OCI-LY3 (cell line): ENCODE measurements at regions not wholly inside any gene's neighbourhood (a gene's known extent, or its start where the extent isn't known, plus 50 kb on each side); places are given as distances from the start of the nearest gene placed in this dataset.

Experiments used
- H2AFZ ChIP-seq: fragments of 200-600, 300-600 bp; shearing (Covaris generic); 2 replicates; pipeline ENCODE4 v1.6.0; 2014; ENCODE audit warnings: antibody characterized with exemption, low read depth, low read length
- H3K27ac ChIP-seq: fragments of 200-600, 300-600 bp; sonication (generic); 2 replicates; pipeline ENCODE4 v1.5.1; 2014; ENCODE audit warnings: mild to moderate bottlenecking, low read length, moderate library complexity, mixed read lengths
- H3K27me3 ChIP-seq: fragments of 200-600, 300-600 bp; sonication (generic); 2 replicates; pipeline ENCODE4 v1.6.1; 2014; ENCODE audit warnings: low read depth, low read length, mixed read lengths
- H3K36me3 ChIP-seq: fragments of 200-600, 300-600 bp; sonication (generic); replicated peaks from 2 replicates; pipeline ENCODE3; 2014; ENCODE audit warnings: low read depth, low read length, mixed read lengths
- H3K4me1 ChIP-seq: fragments of 300-600, 200-600 bp; sonication (generic); 2 replicates; pipeline ENCODE4 v1.6.1; 2014; ENCODE audit warnings: low read length, mixed read lengths
- H3K4me2 ChIP-seq: fragments of 200-600, 300-600 bp; sonication (generic); 2 replicates; pipeline ENCODE4 v1.6.1; 2014; ENCODE audit warnings: low read length, mixed read lengths
- H3K4me3 ChIP-seq: fragments of 300-600, 200-600 bp; sonication (generic); 2 replicates; pipeline ENCODE4 v1.5.1; 2014; ENCODE audit warnings: antibody characterized with exemption, mild to moderate bottlenecking, low read length, moderate library complexity
- H3K79me2 ChIP-seq: fragments of 300-600, 200-600 bp; shearing (Covaris generic); 2 replicates; pipeline ENCODE4 v1.6.1; 2014; ENCODE audit warnings: mild to moderate bottlenecking, low read length, mixed read lengths
- H3K9ac ChIP-seq: fragments of 300-600, 200-600 bp; shearing (Covaris generic); 2 replicates; pipeline ENCODE4 v1.6.0; 2014; ENCODE audit warnings: mild to moderate bottlenecking, low read length, moderate library complexity
- H3K9me3 ChIP-seq: fragments of 200-600, 300-600 bp; shearing (Covaris generic); 2 replicates; pipeline ENCODE4 v1.6.1; 2014; ENCODE audit warnings: low read length, mixed read lengths; ENCODE audit not compliant: insufficient read depth
- H4K20me1 ChIP-seq: fragments of 200-600, 300-600 bp; sonication (generic); 2 replicates; pipeline ENCODE4 v1.6.1; 2016; ENCODE audit warnings: low read length, mixed read lengths; ENCODE audit not compliant: insufficient read depth
- CTCF ChIP-seq: fragments of 200-600, 300-600 bp; sonication (generic); IDR thresholded peaks from 2 replicates; pipeline ENCODE4 v1.5.1; 2014; ENCODE audit warnings: antibody characterized with exemption, low read length, low read depth
- EZH2phosphoT487 ChIP-seq: fragments of 200-600 bp; shearing (Covaris generic); IDR thresholded peaks from 2 replicates; pipeline ENCODE4 v1.6.1; 2018; ENCODE audit warnings: antibody characterized with exemption, mixed run types, low read depth

- Histone ChIP-seq H3K4me2 (no peak overlapping the region), H3K9ac (no peak overlapping the region), H4K20me1 (no peaks in the 10 kb centered on the region), H3K4me3 (no peak overlapping the region), H3K27ac (no peak overlapping the region), H3K79me2 (no peaks in the 10 kb centered on the region), H3K27me3 (no peaks in the 10 kb centered on the region), H3K36me3 (no peaks in the 10 kb centered on the region), H2AFZ (no peak overlapping the region), H3K9me3 (no peaks in the 10 kb centered on the region), H3K4me1 (peaks cover 31% of the 10 kb centered on the region)
- no peak for TF ChIP-seq CTCF
- no peak for TF ChIP-seq EZH2phosphoT487
These were observed 214.3 kb upstream of the MARCKS start for GRCh38 chr6:113642714-113643406.

GRCh38 chr6:113643407-113643770 lies 213.8 kb upstream of the MARCKS start:
- Histone ChIP-seq H3K4me2 (no peak overlapping the region), H3K9me3 (no peaks in the 10 kb centered on the region), H3K4me3 (no peak overlapping the region), H3K9ac (no peak overlapping the region), H3K79me2 (no peaks in the 10 kb centered on the region), H4K20me1 (no peaks in the 10 kb centered on the region), H3K27ac (no peak overlapping the region), H2AFZ (no peak overlapping the region), H3K27me3 (no peaks in the 10 kb centered on the region), H3K36me3 (no peaks in the 10 kb centered on the region), H3K4me1 (peaks cover 31% of the 10 kb centered on the region)
- TF ChIP-seq EZH2phosphoT487 = no peak
- no peak for TF ChIP-seq CTCF

GRCh38 chr6:113644861-113645575 lies 212.1 kb upstream of the MARCKS start:
- no peak overlapping the region for H3K9ac ChIP-seq
- H4K20me1 ChIP-seq = no peaks in the 10 kb centered on the region
- H3K4me2 ChIP-seq = no peak overlapping the region
- H2AFZ ChIP-seq = no peak overlapping the region
- TF ChIP-seq CTCF (no peak), EZH2phosphoT487 (no peak)
- H3K4me1 ChIP-seq = peaks cover 40% of the 10 kb centered on the region
- no peaks in the 10 kb centered on the region for H3K79me2 ChIP-seq
- no peaks in the 10 kb centered on the region for H3K36me3 ChIP-seq
- no peaks in the 10 kb centered on the region for H3K27me3 ChIP-seq
- H3K4me3 ChIP-seq = no peak overlapping the region
- H3K9me3 ChIP-seq = no peaks in the 10 kb centered on the region
- no peak overlapping the region for H3K27ac ChIP-seq

GRCh38 chr6:113645576-113645970 lies 211.6 kb upstream of the MARCKS start:
- Histone ChIP-seq H3K27ac (no peak overlapping the region), H3K9ac (no peak overlapping the region), H3K79me2 (no peaks in the 10 kb centered on the region), H3K36me3 (no peaks in the 10 kb centered on the region), H3K27me3 (no peaks in the 10 kb centered on the region), H3K9me3 (no peaks in the 10 kb centered on the region), H4K20me1 (no peaks in the 10 kb centered on the region), H2AFZ (no peak overlapping the region), H3K4me2 (no peak overlapping the region), H3K4me3 (no peak overlapping the region), H3K4me1 (peaks cover 41% of the 10 kb centered on the region)
- TF ChIP-seq CTCF (no peak), EZH2phosphoT487 (no peak)
